Neural progenitor cell (in vitro differentiated cells): ENCODE measurements at regions not wholly inside any gene's neighbourhood (a gene's known extent, or its start where the extent isn't known, plus 50 kb on each side); places are given as distances from the start of the nearest gene placed in this dataset.

Experiments used
- DNase-seq: peaks from one replicate; pipeline ENCODE4 v3.0.0-alpha.2; 2016; ENCODE audit warnings: low spot score
- H2AFZ ChIP-seq: fragments of 200-600 bp; sonication (generic); replicated peaks from 2 replicates; pipeline ENCODE4 v1.6.1; 2016; ENCODE audit warnings: antibody characterized with exemption
- H3F3A ChIP-seq: fragments of 200-600 bp; sonication (generic); 2 replicates; pipeline ENCODE4 v1.6.1; 2016; ENCODE audit warnings: antibody characterized with exemption, low read depth
- H3K27ac ChIP-seq: fragments of 200-600 bp; sonication (generic); 2 replicates; pipeline ENCODE4 v1.5.1; 2016; ENCODE audit warnings: mild to moderate bottlenecking
- H3K27me3 ChIP-seq: fragments of 200-600 bp; sonication (generic); 2 replicates; pipeline ENCODE4 v1.6.1; 2016; ENCODE audit warnings: mild to moderate bottlenecking, moderate library complexity
- H3K36me3 ChIP-seq: fragments of 200-600 bp; sonication (generic); 2 replicates; pipeline ENCODE4 v1.5.1; 2016
- H3K4me1 ChIP-seq: fragments of 200-600 bp; sonication (generic); 2 replicates; pipeline ENCODE4 v1.6.1; 2016; ENCODE audit warnings: mixed run types
- H3K4me2 ChIP-seq: fragments of 200-600 bp; sonication (generic); 2 replicates; pipeline ENCODE4 v1.6.1; 2016
- H3K4me3 ChIP-seq: fragments of 200-600 bp; sonication (generic); 2 replicates; pipeline ENCODE4 v1.5.1; 2016
- H3K79me2 ChIP-seq: fragments of 200-600 bp; sonication (generic); 2 replicates; pipeline ENCODE4 v1.6.1; 2016; ENCODE audit warnings: low read depth
- H3K9ac ChIP-seq: fragments of 200-600 bp; sonication (generic); 2 replicates; pipeline ENCODE4 v1.6.1; 2016
- H3K9me3 ChIP-seq: fragments of 200-600 bp; sonication (generic); 2 replicates; pipeline ENCODE4 v1.5.1; 2016; ENCODE audit warnings: low read depth
- H4K20me1 ChIP-seq: fragments of 200-600 bp; sonication (generic); 2 replicates; pipeline ENCODE4 v1.6.1; 2016; ENCODE audit warnings: low read depth
- H3K27ac Mint-ChIP-seq: 3 replicates; pipeline ENCODE4 v1.8.0; 2021; ENCODE audit warnings: mixed read lengths
- H3K27me3 Mint-ChIP-seq: 2 replicates; pipeline ENCODE4 v1.8.0; 2022; ENCODE audit warnings: low read depth, mild to moderate bottlenecking, inconsistent platforms, moderate library complexity, mixed read lengths; ENCODE audit not compliant: insufficient read depth
- H3K36me3 Mint-ChIP-seq: 3 replicates; pipeline ENCODE4 v1.8.0; 2021; ENCODE audit warnings: mixed read lengths
- H3K4me1 Mint-ChIP-seq: 3 replicates; pipeline ENCODE4 v1.8.0; 2021; ENCODE audit warnings: mixed read lengths
- H3K4me3 Mint-ChIP-seq: 3 replicates; pipeline ENCODE4 v1.8.0; 2021; ENCODE audit warnings: mild to moderate bottlenecking, moderate library complexity, mixed read lengths
- H3K9me3 Mint-ChIP-seq: 3 replicates; pipeline ENCODE4 v1.8.0; 2020; ENCODE audit warnings: mixed read lengths
- EZH2 ChIP-seq: fragments of 200-600 bp; sonication (generic); IDR thresholded peaks from 2 replicates; pipeline ENCODE4 v1.6.1; 2017; ENCODE audit warnings: antibody characterized with exemption, mild to moderate bottlenecking, moderate library complexity
- EZH2phosphoT487 ChIP-seq: fragments of 200-600 bp; sonication (generic); IDR thresholded peaks from 2 replicates; pipeline ENCODE4 v1.6.1; 2017; ENCODE audit warnings: antibody characterized with exemption
- TF ChIP-seq, protein P1 (sequence below): fragments of 200-600 bp; sonication (generic); IDR thresholded peaks from 2 replicates; pipeline ENCODE4 v1.5.1; 2017; ENCODE audit warnings: antibody characterized with exemption, mild to moderate bottlenecking

DNA sequence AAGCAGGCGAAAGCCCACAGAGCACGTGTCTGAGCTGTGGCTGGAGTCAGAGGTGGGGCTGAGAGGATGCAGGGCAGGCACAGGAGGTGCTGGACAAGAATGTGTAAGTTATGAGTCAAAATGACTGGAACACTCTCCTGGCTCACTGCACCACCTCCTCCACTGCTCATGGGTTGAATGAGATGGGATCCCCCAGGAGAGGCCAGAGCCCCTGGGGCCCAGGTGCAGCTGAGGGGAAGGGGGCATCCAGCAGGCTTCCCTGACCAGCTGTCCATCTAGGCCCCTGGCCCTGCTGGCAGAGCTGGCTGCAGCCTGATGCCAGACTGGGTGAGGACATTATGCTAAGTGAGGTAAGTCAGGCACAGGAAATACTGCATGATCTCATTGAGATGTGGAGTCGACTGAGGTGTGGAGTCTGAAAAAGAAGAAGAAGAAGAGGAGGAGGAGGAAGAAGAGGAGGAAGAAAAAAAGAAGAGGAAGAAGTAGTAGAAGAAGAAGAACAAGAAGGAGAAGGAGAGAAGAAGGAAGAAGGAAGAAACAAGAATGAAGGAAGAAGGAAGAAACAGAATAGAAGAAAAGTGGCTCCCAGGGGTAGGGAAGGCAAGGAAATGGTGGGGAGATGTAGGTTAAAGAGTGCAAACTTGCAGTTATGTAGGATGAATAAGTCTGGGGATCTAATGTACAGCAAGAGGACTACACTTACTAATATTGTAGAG is 747.4 kb downstream of the UQCRFS1 start:
- H4K20me1 ChIP-seq = no peaks in the 10 kb centered on the region
- no peaks in the 10 kb centered on the region for H3K27me3 ChIP-seq
- no peaks in the 10 kb centered on the region for H3K79me2 ChIP-seq
- no peak overlapping the region for H2AFZ ChIP-seq
- peaks cover 21% of the 10 kb centered on the region for H3K4me1 ChIP-seq
- H3K4me3 Mint-ChIP-seq = no peak overlapping the region
- H3K4me2 ChIP-seq = no peak overlapping the region
- H3K36me3 ChIP-seq = no peaks in the 10 kb centered on the region
- H3K9me3 Mint-ChIP-seq = no peaks in the 10 kb centered on the region
- H3K27ac Mint-ChIP-seq = no peak overlapping the region
- H3K4me1 Mint-ChIP-seq = peaks cover 29% of the 10 kb centered on the region
- H3K9ac ChIP-seq = no peak overlapping the region
- TF ChIP-seq EZH2 (no peak), EZH2phosphoT487 (no peak)
- TF ChIP-seq, protein P1, sequence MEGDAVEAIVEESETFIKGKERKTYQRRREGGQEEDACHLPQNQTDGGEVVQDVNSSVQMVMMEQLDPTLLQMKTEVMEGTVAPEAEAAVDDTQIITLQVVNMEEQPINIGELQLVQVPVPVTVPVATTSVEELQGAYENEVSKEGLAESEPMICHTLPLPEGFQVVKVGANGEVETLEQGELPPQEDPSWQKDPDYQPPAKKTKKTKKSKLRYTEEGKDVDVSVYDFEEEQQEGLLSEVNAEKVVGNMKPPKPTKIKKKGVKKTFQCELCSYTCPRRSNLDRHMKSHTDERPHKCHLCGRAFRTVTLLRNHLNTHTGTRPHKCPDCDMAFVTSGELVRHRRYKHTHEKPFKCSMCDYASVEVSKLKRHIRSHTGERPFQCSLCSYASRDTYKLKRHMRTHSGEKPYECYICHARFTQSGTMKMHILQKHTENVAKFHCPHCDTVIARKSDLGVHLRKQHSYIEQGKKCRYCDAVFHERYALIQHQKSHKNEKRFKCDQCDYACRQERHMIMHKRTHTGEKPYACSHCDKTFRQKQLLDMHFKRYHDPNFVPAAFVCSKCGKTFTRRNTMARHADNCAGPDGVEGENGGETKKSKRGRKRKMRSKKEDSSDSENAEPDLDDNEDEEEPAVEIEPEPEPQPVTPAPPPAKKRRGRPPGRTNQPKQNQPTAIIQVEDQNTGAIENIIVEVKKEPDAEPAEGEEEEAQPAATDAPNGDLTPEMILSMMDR = no peak
- no peaks in the 10 kb centered on the region for H3K9me3 ChIP-seq
- no peaks in the 10 kb centered on the region for H3K36me3 Mint-ChIP-seq
- no peak overlapping the region for H3K27ac ChIP-seq
- no peak overlapping the region for H3K4me3 ChIP-seq
- H3F3A ChIP-seq = no peaks in the 10 kb centered on the region
- DNase-seq = no peak
- H3K27me3 Mint-ChIP-seq = peaks cover 3% of the 10 kb centered on the region

DNA sequence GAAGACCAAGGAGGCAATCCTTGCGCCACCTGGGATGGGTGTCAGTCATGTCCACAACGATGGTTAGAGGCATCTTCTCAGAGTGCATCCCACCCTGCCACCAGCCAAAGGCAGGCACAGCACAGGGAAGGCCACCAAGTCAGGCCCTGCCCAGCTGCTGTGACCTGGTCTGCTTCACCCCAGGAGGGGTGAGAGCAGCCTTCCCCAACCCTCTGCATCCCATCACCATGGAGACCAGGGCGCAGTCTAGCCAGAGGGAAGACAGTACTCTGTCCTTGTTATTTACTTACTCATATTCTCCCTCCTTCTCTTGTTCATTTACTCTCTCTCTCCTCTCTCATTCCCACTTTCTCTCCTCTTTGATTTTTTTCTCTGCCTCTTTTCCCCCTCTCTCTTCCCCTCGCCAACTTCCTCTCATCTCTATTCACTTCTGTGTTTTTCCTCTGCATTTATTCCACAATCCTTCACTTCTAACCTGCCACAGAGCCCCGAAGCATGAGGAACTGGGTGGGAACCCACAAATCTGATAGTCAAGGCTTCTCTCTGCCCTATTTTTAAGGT is 749.4 kb downstream of the UQCRFS1 start:
- Mint-ChIP-seq H3K36me3 (no peaks in the 10 kb centered on the region), H3K27ac (no peak overlapping the region), H3K27me3 (peaks cover 3% of the 10 kb centered on the region), H3K9me3 (no peaks in the 10 kb centered on the region), H3K4me1 (peaks cover 21% of the 10 kb centered on the region), H3K4me3 (no peak overlapping the region)
- Histone ChIP-seq H3K27me3 (no peaks in the 10 kb centered on the region), H3F3A (no peaks in the 10 kb centered on the region), H3K4me3 (no peak overlapping the region), H3K4me2 (no peak overlapping the region), H3K9ac (no peak overlapping the region), H4K20me1 (no peaks in the 10 kb centered on the region), H2AFZ (no peak overlapping the region), H3K9me3 (no peaks in the 10 kb centered on the region), H3K4me1 (peaks cover 11% of the 10 kb centered on the region), H3K27ac (no peak overlapping the region), H3K36me3 (no peaks in the 10 kb centered on the region), H3K79me2 (no peaks in the 10 kb centered on the region)
- no peak for DNase-seq
- TF ChIP-seq, protein P1 = no peak
- TF ChIP-seq EZH2 (no peak), EZH2phosphoT487 (no peak)

DNA sequence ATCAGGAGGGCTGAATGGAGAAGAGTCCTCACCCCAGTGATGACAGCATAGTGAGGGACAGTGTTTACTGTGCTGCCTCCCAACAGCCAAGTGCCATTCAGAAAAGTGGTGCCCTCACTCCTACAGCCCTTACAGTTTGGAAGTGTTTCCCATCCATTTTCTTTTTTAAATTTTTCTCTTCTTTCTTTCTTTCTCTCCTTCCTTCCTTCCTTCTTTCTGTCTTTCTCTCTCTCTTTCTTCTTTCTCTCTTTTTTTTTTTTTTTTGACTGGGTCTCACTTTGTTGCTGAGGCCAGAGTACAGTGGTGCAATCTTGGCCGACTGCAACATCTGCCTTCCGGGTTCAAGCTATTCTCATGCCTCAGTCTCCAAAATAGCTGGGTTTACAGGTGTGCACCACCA is 755.3 kb downstream of the UQCRFS1 start:
- H3K79me2 ChIP-seq = no peaks in the 10 kb centered on the region
- TF ChIP-seq EZH2phosphoT487 (no peak), EZH2 (no peak)
- TF ChIP-seq, protein P1 = no peak
- Mint-ChIP-seq H3K27me3 (peaks cover 3% of the 10 kb centered on the region), H3K36me3 (no peaks in the 10 kb centered on the region), H3K27ac (no peak overlapping the region), H3K9me3 (peaks cover 2% of the 10 kb centered on the region), H3K4me3 (no peak overlapping the region), H3K4me1 (peaks cover 39% of the 10 kb centered on the region)
- no peak for DNase-seq
- no peak overlapping the region for H3K4me2 ChIP-seq
- no peaks in the 10 kb centered on the region for H3K9me3 ChIP-seq
- H3K36me3 ChIP-seq = no peaks in the 10 kb centered on the region
- no peaks in the 10 kb centered on the region for H4K20me1 ChIP-seq
- H3K27ac ChIP-seq = no peak overlapping the region
- peaks cover 9% of the 10 kb centered on the region for H3F3A ChIP-seq
- no peaks in the 10 kb centered on the region for H3K27me3 ChIP-seq
- H3K9ac ChIP-seq = no peak overlapping the region
- H2AFZ ChIP-seq = no peak overlapping the region
- H3K4me3 ChIP-seq = no peak overlapping the region
- H3K4me1 ChIP-seq = peaks cover 33% of the 10 kb centered on the region
